AG10803 (cell line): ENCODE measurements at regions not wholly inside any gene's neighbourhood (a gene's known extent, or its start where the extent isn't known, plus 50 kb on each side); places are given as distances from the start of the nearest gene placed in this dataset.
A peak's percentile ranks its signal among the peaks of the same experiment; 100 is the strongest.

Source experiments
- DNase-seq: peaks from one replicate; pipeline ENCODE4 v3.0.0; 2010; ENCODE audit warnings: low read depth
- H3K4me3 ChIP-seq: 2 replicates; pipeline ENCODE4 v1.5.1; 2011; ENCODE audit warnings: mild to moderate bottlenecking, low read length, control low read depth
- CTCF ChIP-seq: conservative IDR thresholded peaks from 2 replicates; pipeline ENCODE4 v1.5.1; 2011; ENCODE audit warnings: mild to moderate bottlenecking, low read length, control low read depth, inconsistent platforms

- H3K4me3 ChIP-seq, result no peak overlapping the region
- no peak for TF ChIP-seq CTCF
- peak; percentile 36 for DNase-seq
These were observed 149.8 kb downstream of the ETS2 start for GRCh38 chr21:38955495-38955894.

- TF ChIP-seq CTCF, result no peak
- DNase-seq, result no peak
These were observed 148.9 kb downstream of the ETS2 start for GRCh38 chr21:38954588-38955004.

GRCh38 chr21:38953516-38953915, 147.8 kb downstream of the ETS2 start:
- TF ChIP-seq CTCF, result no peak
- H3K4me3 ChIP-seq, result no peak overlapping the region

More at GRCh38 chr21:38954588-38955004, 148.9 kb downstream of the ETS2 start:
- H3K4me3 ChIP-seq, result no peak overlapping the region

GRCh38 chr21:38952890-38953289, 147.2 kb downstream of the ETS2 start:
- no peak overlapping the region for H3K4me3 ChIP-seq
- no peak for DNase-seq
- TF ChIP-seq CTCF, result no peak

More at GRCh38 chr21:38953516-38953915, 147.8 kb downstream of the ETS2 start:
- DNase-seq, result no peak

GRCh38 chr21:38951095-38951730, 145.5 kb downstream of the ETS2 start:
- no peak for TF ChIP-seq CTCF
- DNase-seq, result no peak
- no peak overlapping the region for H3K4me3 ChIP-seq

GRCh38 chr21:38950435-38951094, 144.8 kb downstream of the ETS2 start:
- no peak for DNase-seq
- no peak for TF ChIP-seq CTCF

GRCh38 chr21:38949070-38949380, 143.3 kb downstream of the ETS2 start:
- DNase-seq, result no peak
- no peak overlapping the region for H3K4me3 ChIP-seq
- no peak for TF ChIP-seq CTCF

More at GRCh38 chr21:38950435-38951094, 144.8 kb downstream of the ETS2 start:
- H3K4me3 ChIP-seq, result no peak overlapping the region
